Nucleus accumbens (tissue), 56 donors: ENCODE measurements at regions not wholly inside any gene's neighbourhood (a gene's known extent, or its start where the extent isn't known, plus 50 kb on each side); places are given as distances from the start of the nearest gene placed in this dataset.
"Not testable (repeated sequence)": the region's sequence is repeated elsewhere in the genome, so short reads cannot be mapped to it uniquely, and the experiment has no call there.

Source experiments
- DNase-seq, 56 donors: peaks; one replicate each; lab custom pipeline; 2025; lab: John Stamatoyannopoulos, UW

- DNase-seq: no peak
Observed at GRCh38 chr5:51558682-51559081, 175.4 kb downstream of the ISL1 start.

GRCh38 chr5:51559339-51559738 is 176.1 kb downstream of the ISL1 start:
- no peak for DNase-seq

GRCh38 chr5:51559921-51560658 is 176.8 kb downstream of the ISL1 start:
- DNase-seq: no peak

- no peak for DNase-seq
Observed at GRCh38 chr5:51566953-51567352, 183.7 kb downstream of the ISL1 start.

- no peak for DNase-seq
Observed at GRCh38 chr5:51567636-51568035, 184.4 kb downstream of the ISL1 start.

GRCh38 chr5:51573835-51574234 is 190.6 kb downstream of the ISL1 start:
- DNase-seq: no peak

GRCh38 chr5:51582871-51583394 is 199.7 kb downstream of the ISL1 start:
- no peak for DNase-seq

GRCh38 chr5:51598026-51598425 is 214.8 kb downstream of the ISL1 start:
- no peak for DNase-seq

GRCh38 chr5:51599587-51599986 is 216.3 kb downstream of the ISL1 start:
- DNase-seq: no peak

- DNase-seq: no peak
Observed at GRCh38 chr5:51604324-51604723, 221.1 kb downstream of the ISL1 start.

GRCh38 chr5:51606921-51607320 is 223.7 kb downstream of the ISL1 start:
- DNase-seq: no peak

GRCh38 chr5:51618234-51618633 is 235.0 kb downstream of the ISL1 start:
- DNase-seq: no peak

GRCh38 chr5:51621156-51621555 is 237.9 kb downstream of the ISL1 start:
- no peak for DNase-seq

GRCh38 chr5:51622161-51622790 is 239.0 kb downstream of the ISL1 start:
- DNase-seq: no peak

GRCh38 chr5:51625224-51625968 is 242.1 kb downstream of the ISL1 start:
- DNase-seq: no peak

GRCh38 chr5:51632027-51632426 is 248.8 kb downstream of the ISL1 start:
- no peak for DNase-seq

- DNase-seq: peak in 14 of 56 donors; percentile 0 to 39 (median 2)
Observed at GRCh38 chr5:51632793-51633192, 249.5 kb downstream of the ISL1 start.

- DNase-seq: not testable (repeated sequence)
Observed at GRCh38 chr5:51636973-51637372, 253.7 kb downstream of the ISL1 start.

GRCh38 chr5:51644976-51645375 is 261.7 kb downstream of the ISL1 start:
- no peak for DNase-seq

- no peak for DNase-seq
Observed at GRCh38 chr5:51646482-51646881, 263.2 kb downstream of the ISL1 start.

GRCh38 chr5:51650824-51651223 is 267.6 kb downstream of the ISL1 start:
- no peak for DNase-seq
